ENCODE measurements at regions not wholly inside any gene's neighbourhood (a gene's known extent, or its start where the extent isn't known, plus 50 kb on each side); places are given as distances from the start of the nearest gene placed in this dataset.

DNA sequence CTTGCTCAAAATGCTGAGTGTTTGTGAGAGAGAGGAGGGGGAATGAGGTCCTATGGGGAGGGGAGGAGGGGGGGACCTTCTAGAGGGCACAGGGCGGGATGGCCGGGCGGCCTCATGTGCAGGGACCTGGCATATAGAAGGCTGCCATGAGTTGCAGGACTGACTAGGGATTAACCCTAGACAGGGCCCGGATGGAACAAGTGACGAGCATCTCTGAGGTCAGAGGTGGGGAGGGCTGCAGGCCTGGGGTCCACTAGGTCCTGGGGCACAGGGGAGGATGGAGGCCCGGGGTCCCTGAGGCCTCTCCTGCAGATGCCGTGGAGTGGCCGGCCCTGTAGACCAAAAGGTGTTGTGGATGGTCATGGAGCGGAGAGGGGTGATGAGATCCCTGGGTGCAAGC lies 104.0 kb upstream of the EIF5 start:
- TF ChIP-seq, protein P1, sequence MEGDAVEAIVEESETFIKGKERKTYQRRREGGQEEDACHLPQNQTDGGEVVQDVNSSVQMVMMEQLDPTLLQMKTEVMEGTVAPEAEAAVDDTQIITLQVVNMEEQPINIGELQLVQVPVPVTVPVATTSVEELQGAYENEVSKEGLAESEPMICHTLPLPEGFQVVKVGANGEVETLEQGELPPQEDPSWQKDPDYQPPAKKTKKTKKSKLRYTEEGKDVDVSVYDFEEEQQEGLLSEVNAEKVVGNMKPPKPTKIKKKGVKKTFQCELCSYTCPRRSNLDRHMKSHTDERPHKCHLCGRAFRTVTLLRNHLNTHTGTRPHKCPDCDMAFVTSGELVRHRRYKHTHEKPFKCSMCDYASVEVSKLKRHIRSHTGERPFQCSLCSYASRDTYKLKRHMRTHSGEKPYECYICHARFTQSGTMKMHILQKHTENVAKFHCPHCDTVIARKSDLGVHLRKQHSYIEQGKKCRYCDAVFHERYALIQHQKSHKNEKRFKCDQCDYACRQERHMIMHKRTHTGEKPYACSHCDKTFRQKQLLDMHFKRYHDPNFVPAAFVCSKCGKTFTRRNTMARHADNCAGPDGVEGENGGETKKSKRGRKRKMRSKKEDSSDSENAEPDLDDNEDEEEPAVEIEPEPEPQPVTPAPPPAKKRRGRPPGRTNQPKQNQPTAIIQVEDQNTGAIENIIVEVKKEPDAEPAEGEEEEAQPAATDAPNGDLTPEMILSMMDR (IDR thresholded peaks at IDR 0.05) = no peak
- TF ChIP-seq POLR2A (IDR thresholded peaks at IDR 0.05) (no peak), POLR2AphosphoS5 (IDR thresholded peaks at IDR 0.05) (no peak), EP300 (IDR thresholded peaks at IDR 0.05) (no peak)
